ENCODE measurements at regions not wholly inside any gene's neighbourhood (a gene's known extent, or its start where the extent isn't known, plus 50 kb on each side); places are given as distances from the start of the nearest gene placed in this dataset.

DNA sequence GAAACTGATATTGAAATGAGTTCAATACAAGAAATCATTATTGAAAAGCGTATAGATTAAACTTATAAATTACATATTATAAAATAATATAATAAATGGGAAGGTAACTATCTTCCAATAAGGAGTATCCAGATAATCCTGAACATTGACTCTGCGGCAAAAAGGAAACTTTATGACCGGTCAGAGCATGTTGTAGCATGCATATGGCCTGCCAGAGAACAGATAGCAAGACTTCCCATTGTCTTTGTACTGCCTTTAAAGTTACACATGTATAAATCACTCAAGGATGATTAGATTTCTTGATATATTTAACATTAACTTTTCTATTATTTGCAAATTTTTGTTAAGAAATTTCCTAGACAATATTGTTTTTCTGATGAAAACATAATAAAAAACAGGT is 56.2 kb upstream of the ETV1 start:
- Mint-ChIP-seq H3K9me3 (ENCODE audit: insufficient read depth) (peaks cover 9% of the 10 kb centered on the region), H3K4me1 (ENCODE audit: low read depth) (no peaks in the 10 kb centered on the region), H3K27me3 (ENCODE audit: low read depth) (no peaks in the 10 kb centered on the region), H3K27ac (no peak overlapping the region), H3K36me3 (ENCODE audit: low read depth) (no peaks in the 10 kb centered on the region), H3K4me3 (no peak overlapping the region)
- ChIA-PET CTCF (no interaction called here), POLR2A (no interaction called here)
- ATAC-seq, result no peak
- no peak for DNase-seq

DNA sequence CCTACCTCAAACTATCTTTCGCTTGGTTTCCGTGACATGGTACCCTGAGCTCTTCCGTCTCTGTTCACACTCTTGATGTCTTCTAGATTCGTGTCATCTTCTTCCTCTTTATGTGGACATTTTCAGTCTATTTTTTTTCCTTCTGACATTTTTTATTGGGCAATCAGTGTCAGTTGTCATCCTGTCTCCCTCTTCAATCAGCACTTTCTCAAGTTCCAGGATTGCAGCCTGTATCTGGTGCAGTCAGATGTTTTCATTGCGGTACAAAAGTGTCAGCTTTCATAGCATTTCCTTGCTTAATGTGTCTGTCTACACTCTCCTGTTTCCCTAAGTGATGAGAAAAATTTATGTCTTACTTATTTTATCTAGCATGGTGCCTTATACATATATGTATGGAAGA is 51.1 kb upstream of the ETV1 start:
- no peaks in the 10 kb centered on the region for H3K27me3 Mint-ChIP-seq (ENCODE audit: low read depth)
- DNase-seq (no peak), ATAC-seq (no peak)
- no peak overlapping the region for H3K27ac Mint-ChIP-seq
- no peaks in the 10 kb centered on the region for H3K36me3 Mint-ChIP-seq (ENCODE audit: low read depth)
- H3K9me3 Mint-ChIP-seq (ENCODE audit: insufficient read depth), result peaks cover 5% of the 10 kb centered on the region
- ChIA-PET CTCF (no interaction called here), POLR2A (no interaction called here)
- no peak overlapping the region for H3K4me3 Mint-ChIP-seq
- no peaks in the 10 kb centered on the region for H3K4me1 Mint-ChIP-seq (ENCODE audit: low read depth)

Measured in activated CD8-positive, alpha-beta T cell treated with anti-CD3 and anti-CD28 coated beads, Interleukin-2, amount 10 ng/mL, durations not matched to agents 7 days and 5 days (primary cell).